ENCODE measurements at regions not wholly inside any gene's neighbourhood (a gene's known extent, or its start where the extent isn't known, plus 50 kb on each side); places are given as distances from the start of the nearest gene placed in this dataset.

- Histone ChIP-seq H3K79me2 (ENCODE audit: insufficient read depth, low read depth) (no peaks in the 10 kb centered on the region), H3K4me3 (IDR thresholded peaks at IDR 0.05; ENCODE audit: insufficient read depth, low read depth, low read length) (no peak overlapping the region), H3K9ac (no peak overlapping the region), H3K4me2 (no peak overlapping the region), H2AFZ (ENCODE audit: low read depth) (no peak overlapping the region), H3K36me3 (ENCODE audit: insufficient read depth) (no peaks in the 10 kb centered on the region), H3K27ac (no peak overlapping the region), H3K27me3 (ENCODE audit: insufficient read depth, low read depth) (no peaks in the 10 kb centered on the region), H4K20me1 (ENCODE audit: insufficient read depth) (no peaks in the 10 kb centered on the region), H3K4me1 (ENCODE audit: low read depth, poor library complexity, severe bottlenecking) (no peaks in the 10 kb centered on the region)
- TF ChIP-seq CTCF (conservative IDR thresholded peaks at IDR 0.05; ENCODE audit: low read depth, low read length): no peak
Measured at GRCh38 chr13:104105418-104106355, 1039.5 kb upstream of the SLC10A2 start.

- Histone ChIP-seq H4K20me1 (ENCODE audit: insufficient read depth) (no peaks in the 10 kb centered on the region), H3K4me2 (no peak overlapping the region), H3K4me3 (IDR thresholded peaks at IDR 0.05; ENCODE audit: insufficient read depth, low read depth, low read length) (no peak overlapping the region), H3K79me2 (ENCODE audit: insufficient read depth, low read depth) (no peaks in the 10 kb centered on the region), H3K4me1 (ENCODE audit: low read depth, poor library complexity, severe bottlenecking) (no peaks in the 10 kb centered on the region), H3K9ac (no peak overlapping the region), H2AFZ (ENCODE audit: low read depth) (no peak overlapping the region), H3K27ac (no peak overlapping the region), H3K36me3 (ENCODE audit: insufficient read depth) (no peaks in the 10 kb centered on the region), H3K27me3 (ENCODE audit: insufficient read depth, low read depth) (no peaks in the 10 kb centered on the region)
- no peak for TF ChIP-seq CTCF (conservative IDR thresholded peaks at IDR 0.05; ENCODE audit: low read depth, low read length)
Measured at GRCh38 chr13:104099750-104100149, 1033.5 kb upstream of the SLC10A2 start.

DNA sequence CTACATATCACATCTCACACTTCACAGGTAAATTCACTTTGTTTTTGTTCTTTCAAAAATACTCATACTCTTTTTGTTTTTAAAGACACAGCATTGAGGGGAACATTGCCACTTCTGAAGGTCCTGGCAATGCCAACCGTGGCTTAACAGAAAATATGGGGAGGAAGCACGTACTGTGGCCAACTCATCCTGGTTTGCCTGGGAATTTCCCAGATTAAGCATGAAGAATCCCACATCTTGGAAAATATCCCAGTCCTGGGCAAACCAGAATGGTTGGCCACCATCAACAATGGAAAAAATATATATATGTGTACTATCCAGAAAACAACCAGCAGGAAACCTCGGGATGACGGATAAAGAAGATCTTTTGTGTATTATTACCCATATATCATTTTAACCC is 1032.2 kb upstream of the SLC10A2 start:
- Histone ChIP-seq H3K27me3 (ENCODE audit: insufficient read depth, low read depth) (no peaks in the 10 kb centered on the region), H3K9ac (no peak overlapping the region), H3K36me3 (ENCODE audit: insufficient read depth) (no peaks in the 10 kb centered on the region), H3K4me1 (ENCODE audit: low read depth, poor library complexity, severe bottlenecking) (no peaks in the 10 kb centered on the region), H3K4me2 (no peak overlapping the region), H3K4me3 (IDR thresholded peaks at IDR 0.05; ENCODE audit: insufficient read depth, low read depth, low read length) (no peak overlapping the region), H2AFZ (ENCODE audit: low read depth) (no peak overlapping the region), H3K79me2 (ENCODE audit: insufficient read depth, low read depth) (no peaks in the 10 kb centered on the region), H3K27ac (no peak overlapping the region), H4K20me1 (ENCODE audit: insufficient read depth) (no peaks in the 10 kb centered on the region)
- no peak for TF ChIP-seq CTCF (conservative IDR thresholded peaks at IDR 0.05; ENCODE audit: low read depth, low read length)

DNA sequence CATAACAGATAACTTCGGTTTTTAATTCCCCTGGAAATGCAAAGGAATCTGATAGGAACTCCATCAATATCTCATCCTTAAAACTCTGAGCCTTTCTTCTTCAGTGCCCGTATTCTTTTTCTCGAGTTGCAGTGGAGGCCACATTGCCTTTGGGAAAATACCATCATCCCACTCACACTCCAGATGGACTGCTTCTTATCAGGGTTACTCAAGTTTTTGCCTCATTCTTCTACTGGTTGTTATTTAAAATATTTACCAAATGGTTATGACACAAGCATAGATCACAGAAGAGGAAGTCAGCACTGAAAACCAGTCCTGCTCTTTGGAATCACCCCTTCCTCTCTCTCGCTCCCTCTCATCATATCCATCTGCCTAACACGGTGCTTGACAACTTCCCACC is 1020.5 kb upstream of the SLC10A2 start:
- no peaks in the 10 kb centered on the region for H3K4me1 ChIP-seq (ENCODE audit: low read depth, poor library complexity, severe bottlenecking)
- no peak for TF ChIP-seq CTCF (conservative IDR thresholded peaks at IDR 0.05; ENCODE audit: low read depth, low read length)
- H3K27me3 ChIP-seq (ENCODE audit: insufficient read depth, low read depth): no peaks in the 10 kb centered on the region
- no peak overlapping the region for H3K27ac ChIP-seq
- no peaks in the 10 kb centered on the region for H3K79me2 ChIP-seq (ENCODE audit: insufficient read depth, low read depth)
- no peak overlapping the region for H3K9ac ChIP-seq
- no peaks in the 10 kb centered on the region for H4K20me1 ChIP-seq (ENCODE audit: insufficient read depth)
- no peak overlapping the region for H3K4me2 ChIP-seq
- no peak overlapping the region for H3K4me3 ChIP-seq (IDR thresholded peaks at IDR 0.05; ENCODE audit: insufficient read depth, low read depth, low read length)
- H2AFZ ChIP-seq (ENCODE audit: low read depth): no peak overlapping the region
- no peaks in the 10 kb centered on the region for H3K36me3 ChIP-seq (ENCODE audit: insufficient read depth)

Measured in KMS-11 (cell line).